ENCODE measurements at regions not wholly inside any gene's neighbourhood (a gene's known extent, or its start where the extent isn't known, plus 50 kb on each side); places are given as distances from the start of the nearest gene placed in this dataset.

DNA sequence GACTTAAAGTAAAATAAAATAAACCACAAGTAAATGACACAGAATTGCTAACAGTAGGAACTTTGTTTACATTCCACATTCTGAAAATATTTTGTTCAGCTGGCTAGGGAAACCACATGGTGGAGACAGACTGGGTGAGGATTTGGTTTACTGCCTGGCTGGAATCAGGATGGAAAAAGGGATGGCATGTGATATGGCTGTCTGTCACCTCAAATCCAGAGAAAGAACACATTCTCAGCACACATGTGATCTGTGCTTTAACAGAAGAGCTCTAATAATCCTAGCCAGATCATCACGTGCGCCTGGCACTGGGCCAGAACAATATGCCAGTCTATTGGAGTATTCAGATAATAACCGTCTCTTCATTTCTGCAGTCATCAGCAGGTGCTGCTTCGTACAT is 90.9 kb upstream of the PIP4K2A start:
- DNase-seq (no peak), ATAC-seq (ENCODE audit: low read depth) (no peak)
- TF ChIP-seq EZH2 (IDR thresholded peaks at IDR 0.05; ENCODE audit: borderline replicate concordance, insufficient read depth, low read depth, low read length, poor library complexity, severe bottlenecking): no peak
- TF ChIP-seq, protein P1, sequence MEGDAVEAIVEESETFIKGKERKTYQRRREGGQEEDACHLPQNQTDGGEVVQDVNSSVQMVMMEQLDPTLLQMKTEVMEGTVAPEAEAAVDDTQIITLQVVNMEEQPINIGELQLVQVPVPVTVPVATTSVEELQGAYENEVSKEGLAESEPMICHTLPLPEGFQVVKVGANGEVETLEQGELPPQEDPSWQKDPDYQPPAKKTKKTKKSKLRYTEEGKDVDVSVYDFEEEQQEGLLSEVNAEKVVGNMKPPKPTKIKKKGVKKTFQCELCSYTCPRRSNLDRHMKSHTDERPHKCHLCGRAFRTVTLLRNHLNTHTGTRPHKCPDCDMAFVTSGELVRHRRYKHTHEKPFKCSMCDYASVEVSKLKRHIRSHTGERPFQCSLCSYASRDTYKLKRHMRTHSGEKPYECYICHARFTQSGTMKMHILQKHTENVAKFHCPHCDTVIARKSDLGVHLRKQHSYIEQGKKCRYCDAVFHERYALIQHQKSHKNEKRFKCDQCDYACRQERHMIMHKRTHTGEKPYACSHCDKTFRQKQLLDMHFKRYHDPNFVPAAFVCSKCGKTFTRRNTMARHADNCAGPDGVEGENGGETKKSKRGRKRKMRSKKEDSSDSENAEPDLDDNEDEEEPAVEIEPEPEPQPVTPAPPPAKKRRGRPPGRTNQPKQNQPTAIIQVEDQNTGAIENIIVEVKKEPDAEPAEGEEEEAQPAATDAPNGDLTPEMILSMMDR (IDR thresholded peaks at IDR 0.05): no peak
- no peak overlapping the region for H3K9ac ChIP-seq (ENCODE audit: low read length)
- intact Hi-C loops (cut with micrococcal nuclease): no loop called here
- no peaks in the 10 kb centered on the region for H3K9me3 ChIP-seq (ENCODE audit: control extremely low read depth in 1 of 3, control insufficient read depth in 2 of 3, insufficient read depth in 1 of 3, low read length in 2 of 3)
- no peak overlapping the region for H3K4me2 ChIP-seq (replicated peaks; ENCODE audit: low read depth, low read length, poor library complexity, severe bottlenecking)
- H4K20me1 ChIP-seq (ENCODE audit: control insufficient read depth, insufficient read depth, low read length, poor library complexity, severe bottlenecking): no peaks in the 10 kb centered on the region
- WGBS (ENCODE audit: insufficient coverage): 73% methylated on average over 3 of the region's 4 CpGs
- H3K79me2 ChIP-seq (ENCODE audit: control insufficient read depth, insufficient read depth, low read length): no peaks in the 10 kb centered on the region
- H3K4me1 Mint-ChIP-seq: no peaks in the 10 kb centered on the region
- no peak overlapping the region for H3K27ac Mint-ChIP-seq
- no peak overlapping the region for H2AFZ ChIP-seq (ENCODE audit: insufficient read depth, low read depth, low read length, poor library complexity, severe bottlenecking)
- H3K9me3 Mint-ChIP-seq (ENCODE audit: insufficient read depth): no peaks in the 10 kb centered on the region
- H3K4me3 Mint-ChIP-seq: no peak overlapping the region
- H3K27ac ChIP-seq (ENCODE audit: low read length in 2 of 2): no peak overlapping the region
- no peak overlapping the region for H3K4me3 ChIP-seq (ENCODE audit: control extremely low read depth in 1 of 5, extremely low read depth in 1 of 5, insufficient read depth in 1 of 5, low read depth in 2 of 5, low read length in 4 of 5)
- H3K4me1 ChIP-seq (ENCODE audit: control insufficient read depth in 2 of 2, insufficient read depth in 2 of 2, low read length in 2 of 2): no peaks in the 10 kb centered on the region
- no peaks in the 10 kb centered on the region for H3K27me3 ChIP-seq (replicated peaks in 1 of 4; ENCODE audit: control extremely low read depth in 1 of 4, control insufficient read depth in 3 of 4, insufficient read depth in 4 of 4, low read length in 3 of 4)
- no peaks in the 10 kb centered on the region for H3K27me3 Mint-ChIP-seq
- H3K36me3 ChIP-seq (replicated peaks in 1 of 2; ENCODE audit: control extremely low read depth in 1 of 2, control insufficient read depth in 1 of 2, extremely low read depth in 1 of 2, insufficient read depth in 2 of 2, low read length in 1 of 2): no peaks in the 10 kb centered on the region
- ChIA-PET POLR2A (no interaction called here), CTCF (no interaction called here)

DNA sequence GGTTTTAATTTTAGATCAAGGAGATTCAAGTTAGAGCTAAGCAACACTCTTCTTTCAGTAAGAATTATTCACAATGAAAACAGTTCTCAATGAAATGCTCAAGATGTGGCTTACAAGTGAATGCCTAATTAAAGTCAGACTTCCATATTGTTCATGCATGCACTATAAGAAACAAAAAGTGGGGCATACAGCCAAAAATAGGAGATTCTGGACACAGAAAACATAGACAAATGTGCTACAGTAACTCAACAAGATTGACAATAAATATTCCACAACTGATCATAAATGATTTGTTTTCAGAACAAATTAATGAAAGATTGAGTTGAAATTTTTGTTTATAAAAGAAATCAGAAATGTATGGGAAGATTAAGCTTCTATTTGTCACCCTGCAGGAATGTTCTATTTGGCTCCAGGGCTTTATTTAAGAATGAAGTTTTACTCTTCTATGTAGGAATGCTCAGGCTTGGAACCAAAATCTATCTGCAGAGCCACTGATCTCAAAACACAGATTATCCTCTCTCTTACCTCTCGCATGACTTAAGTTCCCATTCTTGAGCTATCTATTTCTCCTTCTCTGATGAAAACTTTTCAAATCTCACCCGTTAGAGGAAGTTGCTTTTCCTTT is 89.0 kb upstream of the PIP4K2A start:
- no peaks in the 10 kb centered on the region for H4K20me1 ChIP-seq (ENCODE audit: control insufficient read depth, insufficient read depth, low read length, poor library complexity, severe bottlenecking)
- Mint-ChIP-seq H3K9me3 (ENCODE audit: insufficient read depth) (no peaks in the 10 kb centered on the region), H3K27ac (no peak overlapping the region), H3K4me1 (no peaks in the 10 kb centered on the region), H3K4me3 (no peak overlapping the region), H3K27me3 (peaks cover 3% of the 10 kb centered on the region)
- H3K4me2 ChIP-seq (replicated peaks; ENCODE audit: low read depth, low read length, poor library complexity, severe bottlenecking): no peak overlapping the region
- DNase-seq (no peak), ATAC-seq (ENCODE audit: low read depth) (no peak)
- no peak overlapping the region for H3K9ac ChIP-seq (ENCODE audit: low read length)
- H3K79me2 ChIP-seq (ENCODE audit: control insufficient read depth, insufficient read depth, low read length): no peaks in the 10 kb centered on the region
- ChIA-PET POLR2A (no interaction called here), CTCF (no interaction called here)
- H3K27me3 ChIP-seq (replicated peaks in 1 of 4; ENCODE audit: control extremely low read depth in 1 of 4, control insufficient read depth in 3 of 4, insufficient read depth in 4 of 4, low read length in 3 of 4): no peaks in the 10 kb centered on the region
- H3K4me1 ChIP-seq (ENCODE audit: control insufficient read depth in 2 of 2, insufficient read depth in 2 of 2, low read length in 2 of 2): no peaks in the 10 kb centered on the region
- no peak overlapping the region for H3K4me3 ChIP-seq (ENCODE audit: control extremely low read depth in 1 of 5, extremely low read depth in 1 of 5, insufficient read depth in 1 of 5, low read depth in 2 of 5, low read length in 4 of 5)
- no peak overlapping the region for H3K27ac ChIP-seq (ENCODE audit: low read length in 2 of 2)
- intact Hi-C loops (cut with micrococcal nuclease): no loop called here
- no peak overlapping the region for H2AFZ ChIP-seq (ENCODE audit: insufficient read depth, low read depth, low read length, poor library complexity, severe bottlenecking)
- H3K9me3 ChIP-seq (ENCODE audit: control extremely low read depth in 1 of 3, control insufficient read depth in 2 of 3, insufficient read depth in 1 of 3, low read length in 2 of 3): no peaks in the 10 kb centered on the region
- no peaks in the 10 kb centered on the region for H3K36me3 ChIP-seq (replicated peaks in 1 of 2; ENCODE audit: control extremely low read depth in 1 of 2, control insufficient read depth in 1 of 2, extremely low read depth in 1 of 2, insufficient read depth in 2 of 2, low read length in 1 of 2)
- no CpG with 5 or more reads among the region's 2 CpGs for WGBS (ENCODE audit: insufficient coverage)
- TF ChIP-seq EZH2 (IDR thresholded peaks at IDR 0.05; ENCODE audit: borderline replicate concordance, insufficient read depth, low read depth, low read length, poor library complexity, severe bottlenecking): no peak
- TF ChIP-seq, protein P1 (IDR thresholded peaks at IDR 0.05): no peak
